Upper lobe of left lung (tissue), 4 donors: ENCODE measurements at regions not wholly inside any gene's neighbourhood (a gene's known extent, or its start where the extent isn't known, plus 50 kb on each side); places are given as distances from the start of the nearest gene placed in this dataset.

Experiments
- EP300 ChIP-seq, 4 donors: sonication (generic); formaldehyde crosslinking; IDR thresholded peaks; one replicate each; pipeline ENCODE4 v1.5.1; 2017; ENCODE audit warnings: antibody characterized with exemption in 4 of 4, control low read depth in 2 of 4
- POLR2A ChIP-seq, 4 donors: fragments of 450-650 bp; IDR thresholded peaks; one replicate each; pipeline ENCODE4 v1.5.1; 2016 to 2017; ENCODE audit warnings: antibody characterized with exemption in 4 of 4, mild to moderate bottlenecking in 2 of 4
- POLR2AphosphoS5 ChIP-seq, 2 donors: sonication (generic); formaldehyde crosslinking; IDR thresholded peaks; one replicate each; pipeline ENCODE4 v1.5.1; 2017; ENCODE audit warnings: antibody characterized with exemption in 2 of 2
- TF ChIP-seq, protein P1 (sequence below), 6 experiments: fragments of 450-650 bp in 4 of 6; fragments of 200-600 bp in 2 of 6; sonication (generic) in 2 of 6; IDR thresholded peaks; one replicate each; pipeline ENCODE4 v1.5.1; 2016 to 2019; ENCODE audit warnings: antibody characterized with exemption in 6 of 6

GRCh38 chr20:60700728-60701127 is 551.3 kb upstream of the CDH4 start:
- TF ChIP-seq, protein P1, sequence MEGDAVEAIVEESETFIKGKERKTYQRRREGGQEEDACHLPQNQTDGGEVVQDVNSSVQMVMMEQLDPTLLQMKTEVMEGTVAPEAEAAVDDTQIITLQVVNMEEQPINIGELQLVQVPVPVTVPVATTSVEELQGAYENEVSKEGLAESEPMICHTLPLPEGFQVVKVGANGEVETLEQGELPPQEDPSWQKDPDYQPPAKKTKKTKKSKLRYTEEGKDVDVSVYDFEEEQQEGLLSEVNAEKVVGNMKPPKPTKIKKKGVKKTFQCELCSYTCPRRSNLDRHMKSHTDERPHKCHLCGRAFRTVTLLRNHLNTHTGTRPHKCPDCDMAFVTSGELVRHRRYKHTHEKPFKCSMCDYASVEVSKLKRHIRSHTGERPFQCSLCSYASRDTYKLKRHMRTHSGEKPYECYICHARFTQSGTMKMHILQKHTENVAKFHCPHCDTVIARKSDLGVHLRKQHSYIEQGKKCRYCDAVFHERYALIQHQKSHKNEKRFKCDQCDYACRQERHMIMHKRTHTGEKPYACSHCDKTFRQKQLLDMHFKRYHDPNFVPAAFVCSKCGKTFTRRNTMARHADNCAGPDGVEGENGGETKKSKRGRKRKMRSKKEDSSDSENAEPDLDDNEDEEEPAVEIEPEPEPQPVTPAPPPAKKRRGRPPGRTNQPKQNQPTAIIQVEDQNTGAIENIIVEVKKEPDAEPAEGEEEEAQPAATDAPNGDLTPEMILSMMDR (IDR thresholded peaks at IDR 0.05): no peak
- no peak for TF ChIP-seq EP300 (IDR thresholded peaks at IDR 0.05)
- TF ChIP-seq POLR2A (IDR thresholded peaks at IDR 0.05): no peak
- no peak for TF ChIP-seq POLR2AphosphoS5 (IDR thresholded peaks at IDR 0.05)
